Peyer's patch (tissue), 4 donors: ENCODE measurements at regions not wholly inside any gene's neighbourhood (a gene's known extent, or its start where the extent isn't known, plus 50 kb on each side); places are given as distances from the start of the nearest gene placed in this dataset.

Experiments
- POLR2A ChIP-seq, 2 donors: fragments of 450-650 bp; IDR thresholded peaks; one replicate each; pipeline ENCODE4 v1.5.1; 2017; ENCODE audit warnings: antibody characterized with exemption in 2 of 2, mild to moderate bottlenecking in 2 of 2, moderate library complexity in 2 of 2
- TF ChIP-seq, protein P1 (sequence below), 6 experiments: fragments of 450-650 bp in 4 of 6; fragments of 200-600 bp in 2 of 6; sonication (generic) in 1 of 6; IDR thresholded peaks; one replicate each; pipeline ENCODE4 v1.5.1; 2017 to 2019; ENCODE audit warnings: antibody characterized with exemption in 6 of 6, mild to moderate bottlenecking in 3 of 6, moderate library complexity in 1 of 6

- no peak for TF ChIP-seq POLR2A (IDR thresholded peaks at IDR 0.05)
- TF ChIP-seq, protein P1, sequence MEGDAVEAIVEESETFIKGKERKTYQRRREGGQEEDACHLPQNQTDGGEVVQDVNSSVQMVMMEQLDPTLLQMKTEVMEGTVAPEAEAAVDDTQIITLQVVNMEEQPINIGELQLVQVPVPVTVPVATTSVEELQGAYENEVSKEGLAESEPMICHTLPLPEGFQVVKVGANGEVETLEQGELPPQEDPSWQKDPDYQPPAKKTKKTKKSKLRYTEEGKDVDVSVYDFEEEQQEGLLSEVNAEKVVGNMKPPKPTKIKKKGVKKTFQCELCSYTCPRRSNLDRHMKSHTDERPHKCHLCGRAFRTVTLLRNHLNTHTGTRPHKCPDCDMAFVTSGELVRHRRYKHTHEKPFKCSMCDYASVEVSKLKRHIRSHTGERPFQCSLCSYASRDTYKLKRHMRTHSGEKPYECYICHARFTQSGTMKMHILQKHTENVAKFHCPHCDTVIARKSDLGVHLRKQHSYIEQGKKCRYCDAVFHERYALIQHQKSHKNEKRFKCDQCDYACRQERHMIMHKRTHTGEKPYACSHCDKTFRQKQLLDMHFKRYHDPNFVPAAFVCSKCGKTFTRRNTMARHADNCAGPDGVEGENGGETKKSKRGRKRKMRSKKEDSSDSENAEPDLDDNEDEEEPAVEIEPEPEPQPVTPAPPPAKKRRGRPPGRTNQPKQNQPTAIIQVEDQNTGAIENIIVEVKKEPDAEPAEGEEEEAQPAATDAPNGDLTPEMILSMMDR (IDR thresholded peaks at IDR 0.05) = peak in 1 of 6 experiments; percentile 25
These were observed 112.7 kb upstream of the TACR1 start for GRCh38 chr2:75311993-75312392.
